Gastroesophageal sphincter (tissue), 3 donors: ENCODE measurements at regions not wholly inside any gene's neighbourhood (a gene's known extent, or its start where the extent isn't known, plus 50 kb on each side); places are given as distances from the start of the nearest gene placed in this dataset.

Experiments used
- CTCF ChIP-seq, 4 experiments: fragments of 200-600 bp in 2 of 4; fragments of 450-650 bp in 2 of 4; sonication (generic) in 1 of 4; IDR thresholded peaks; one replicate each; pipeline ENCODE4 v1.5.1; 2017 to 2019; ENCODE audit warnings: antibody characterized with exemption in 4 of 4, mild to moderate bottlenecking in 2 of 4, moderate library complexity in 2 of 4
- EP300 ChIP-seq: sonication (generic); formaldehyde crosslinking; IDR thresholded peaks from one replicate; pipeline ENCODE4 v1.6.1; 2017; ENCODE audit warnings: antibody characterized with exemption, mild to moderate bottlenecking
- POLR2A ChIP-seq, 2 donors: fragments of 450-650 bp; IDR thresholded peaks; one replicate each; pipeline ENCODE4 v1.6.1; 2017; ENCODE audit warnings: antibody characterized with exemption in 2 of 2, mild to moderate bottlenecking in 2 of 2, moderate library complexity in 1 of 2
- POLR2AphosphoS5 ChIP-seq: sonication (generic); formaldehyde crosslinking; IDR thresholded peaks from one replicate; pipeline ENCODE4 v1.6.1; 2017; ENCODE audit warnings: antibody characterized with exemption

- no peak for TF ChIP-seq POLR2A (IDR thresholded peaks at IDR 0.05)
- TF ChIP-seq CTCF (IDR thresholded peaks at IDR 0.05) = no peak
- no peak for TF ChIP-seq POLR2AphosphoS5
- TF ChIP-seq EP300 = no peak
Observed at GRCh38 chr11:103716363-103716762, 320.1 kb upstream of the DDI1 start.
